DMS53 treated with DMSO at 0.1 percent for 48 hours (cell line): ENCODE measurements at regions not wholly inside any gene's neighbourhood (a gene's known extent, or its start where the extent isn't known, plus 50 kb on each side); places are given as distances from the start of the nearest gene placed in this dataset.
"Not testable (repeated sequence)": the region's sequence is repeated elsewhere in the genome, so short reads cannot be mapped to it uniquely, and the experiment has no call there.

Experiments used
- DNase-seq: peaks from one replicate; lab custom pipeline; 2025; ENCODE audit not compliant: unreplicated experiment; lab: John Stamatoyannopoulos, UW

GRCh38 chr17:71765437-71765836 is 355.4 kb upstream of the SOX9 start:
- no peak for DNase-seq

GRCh38 chr17:71769850-71770249 is 351.0 kb upstream of the SOX9 start:
- no peak for DNase-seq

- no peak for DNase-seq
These were observed 343.7 kb upstream of the SOX9 start for GRCh38 chr17:71777048-71777640.

GRCh38 chr17:71779482-71779881 is 341.3 kb upstream of the SOX9 start:
- DNase-seq: no peak

- no peak for DNase-seq
These were observed 340.2 kb upstream of the SOX9 start for GRCh38 chr17:71780596-71780995.

GRCh38 chr17:71782021-71782420 is 338.8 kb upstream of the SOX9 start:
- not testable (repeated sequence) for DNase-seq

GRCh38 chr17:71790791-71791190 is 330.0 kb upstream of the SOX9 start:
- no peak for DNase-seq

- DNase-seq: no peak
These were observed 329.5 kb upstream of the SOX9 start for GRCh38 chr17:71791311-71791710.

- no peak for DNase-seq
These were observed 327.9 kb upstream of the SOX9 start for GRCh38 chr17:71792966-71793365.

GRCh38 chr17:71793518-71793917 is 327.3 kb upstream of the SOX9 start:
- DNase-seq: no peak

GRCh38 chr17:71798701-71799100 is 322.1 kb upstream of the SOX9 start:
- no peak for DNase-seq

- DNase-seq: no peak
These were observed 321.2 kb upstream of the SOX9 start for GRCh38 chr17:71799657-71800056.

- no peak for DNase-seq
These were observed 319.5 kb upstream of the SOX9 start for GRCh38 chr17:71801301-71801700.

- DNase-seq: no peak
These were observed 318.2 kb upstream of the SOX9 start for GRCh38 chr17:71802663-71803062.

GRCh38 chr17:71803656-71804284 is 317.1 kb upstream of the SOX9 start:
- DNase-seq: no peak

- DNase-seq: no peak
These were observed 311.3 kb upstream of the SOX9 start for GRCh38 chr17:71809537-71809936.

- DNase-seq: not testable (repeated sequence)
These were observed 307.0 kb upstream of the SOX9 start for GRCh38 chr17:71813861-71814260.

GRCh38 chr17:71821511-71821910 is 299.3 kb upstream of the SOX9 start:
- no peak for DNase-seq

- no peak for DNase-seq
These were observed 296.1 kb upstream of the SOX9 start for GRCh38 chr17:71824671-71825070.

GRCh38 chr17:71825687-71826086 is 295.1 kb upstream of the SOX9 start:
- no peak for DNase-seq

GRCh38 chr17:71828182-71828596 is 292.6 kb upstream of the SOX9 start:
- no peak for DNase-seq

GRCh38 chr17:71830866-71831265 is 290.0 kb upstream of the SOX9 start:
- no peak for DNase-seq

GRCh38 chr17:71842986-71843385 is 277.8 kb upstream of the SOX9 start:
- DNase-seq: no peak
